CD4-positive, alpha-beta T cell treated with Interleukin-17A for 1 hour (primary cell): ENCODE measurements at regions not wholly inside any gene's neighbourhood (a gene's known extent, or its start where the extent isn't known, plus 50 kb on each side); places are given as distances from the start of the nearest gene placed in this dataset.

Source experiments
- DNase-seq: peaks from one replicate; pipeline ENCODE4 v3.0.0-alpha.2; 2020

DNA sequence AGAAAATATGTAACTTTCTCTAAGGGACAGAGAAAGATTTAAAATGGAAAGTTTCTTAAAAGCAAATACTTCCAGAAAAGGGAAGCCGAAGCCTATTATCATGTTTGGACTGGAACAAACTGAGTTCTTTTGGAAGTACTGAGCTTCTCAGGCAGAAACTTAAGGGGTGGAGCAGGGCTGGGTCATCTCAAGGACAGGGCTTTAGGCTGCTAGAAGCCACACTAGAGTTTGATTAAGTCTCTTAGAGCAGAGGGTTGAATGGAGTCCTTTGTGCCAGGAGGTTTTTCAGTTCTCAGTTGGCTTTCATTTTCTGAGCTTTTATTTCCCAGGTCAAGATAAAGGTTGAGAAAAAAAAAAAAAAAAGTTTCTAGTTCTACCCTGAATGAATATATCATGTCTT, 432.7 kb downstream of the SLITRK5 start:
- no peak for DNase-seq

DNA sequence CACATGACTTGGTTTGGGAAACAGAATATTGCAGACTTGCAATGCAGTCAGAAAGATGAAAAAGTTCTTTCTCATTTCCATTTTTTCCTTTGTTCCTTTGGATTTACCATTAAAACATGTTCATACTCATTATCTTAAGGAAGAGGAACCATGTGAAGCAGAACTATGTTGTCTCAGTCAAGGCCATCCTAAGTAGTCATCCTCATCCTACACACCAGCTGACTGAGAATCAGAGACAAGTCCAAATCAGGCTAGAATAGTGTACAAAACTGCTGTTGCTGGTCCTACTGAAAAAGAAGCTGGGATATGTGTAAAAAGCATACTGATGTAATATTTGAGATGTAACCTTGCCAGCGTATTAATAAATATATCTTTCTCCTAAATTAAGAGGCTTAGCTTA, 433.4 kb downstream of the SLITRK5 start:
- no peak for DNase-seq

DNA sequence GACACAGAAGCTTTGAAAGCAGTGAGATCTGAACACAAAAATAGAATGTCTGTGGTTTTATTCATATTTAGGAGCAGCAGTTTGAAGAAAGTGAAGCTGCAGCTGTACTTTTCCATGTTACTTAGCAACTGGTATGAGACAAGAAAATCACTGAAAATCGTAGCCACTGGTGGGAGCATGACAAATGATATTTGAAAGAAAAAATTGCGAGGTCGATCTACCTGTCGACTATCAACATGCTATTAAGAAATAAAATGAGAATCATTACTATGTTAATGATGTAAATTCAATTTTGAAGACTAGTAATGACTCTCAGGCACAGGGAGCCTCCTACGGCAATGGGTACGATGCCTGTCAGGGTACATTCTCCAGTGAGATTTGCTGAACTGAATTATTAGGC, 436.4 kb downstream of the SLITRK5 start:
- DNase-seq: no peak

DNA sequence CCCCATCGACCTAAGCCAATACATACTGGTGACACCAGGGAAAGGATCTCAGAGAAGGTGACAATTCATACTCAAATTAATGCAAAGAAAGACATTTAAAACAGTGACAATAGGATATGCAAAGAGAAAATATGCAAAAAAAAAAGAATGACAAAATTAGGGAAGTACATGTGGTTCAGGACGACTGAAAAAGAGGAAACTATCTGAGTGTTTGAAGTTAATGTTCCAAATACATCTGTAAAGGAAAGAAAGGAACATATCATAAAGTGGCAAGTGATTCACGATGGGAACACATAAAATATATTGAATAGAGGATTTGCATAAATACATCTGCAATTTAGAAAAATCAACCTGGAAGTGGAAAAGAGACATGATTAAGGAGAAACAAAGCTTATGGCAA, 441.4 kb downstream of the SLITRK5 start:
- no peak for DNase-seq

DNA sequence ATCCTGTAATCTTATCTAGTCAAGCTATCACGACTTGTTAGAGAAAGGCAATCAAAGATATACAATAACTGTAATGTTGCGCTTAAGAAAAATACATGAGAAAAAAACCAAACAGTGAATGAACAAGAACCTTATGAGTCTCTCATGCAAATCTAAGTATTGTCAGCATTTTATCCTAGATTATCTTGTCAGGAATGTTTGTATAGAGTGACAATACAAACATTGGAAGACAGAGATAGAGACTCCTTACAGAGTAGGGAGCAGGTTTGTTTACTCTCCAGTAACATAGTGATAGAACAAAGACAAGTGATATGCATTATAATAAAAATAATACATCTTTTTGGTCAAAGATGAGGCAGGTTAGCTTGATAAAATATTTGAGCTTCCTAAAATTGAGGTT, 444.8 kb downstream of the SLITRK5 start:
- DNase-seq: no peak

DNA sequence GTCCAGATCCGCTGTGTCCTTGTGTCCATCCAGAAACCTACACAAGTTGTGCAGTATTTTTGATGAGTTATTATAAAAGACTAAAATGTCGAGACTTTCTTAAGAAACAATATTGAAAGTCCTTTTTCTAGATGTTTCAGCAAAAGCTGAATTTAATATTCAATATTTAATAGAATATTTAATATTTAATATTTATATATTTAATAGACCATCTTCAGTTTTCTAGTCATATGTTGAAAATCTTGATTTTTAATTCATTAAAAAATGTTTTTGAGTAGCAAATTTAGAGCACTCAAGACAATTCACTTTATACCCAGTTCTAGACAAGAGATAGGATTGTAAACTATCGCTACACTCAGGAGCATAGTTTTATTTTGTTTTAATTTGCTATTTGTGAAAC, 447.8 kb downstream of the SLITRK5 start:
- no peak for DNase-seq

DNA sequence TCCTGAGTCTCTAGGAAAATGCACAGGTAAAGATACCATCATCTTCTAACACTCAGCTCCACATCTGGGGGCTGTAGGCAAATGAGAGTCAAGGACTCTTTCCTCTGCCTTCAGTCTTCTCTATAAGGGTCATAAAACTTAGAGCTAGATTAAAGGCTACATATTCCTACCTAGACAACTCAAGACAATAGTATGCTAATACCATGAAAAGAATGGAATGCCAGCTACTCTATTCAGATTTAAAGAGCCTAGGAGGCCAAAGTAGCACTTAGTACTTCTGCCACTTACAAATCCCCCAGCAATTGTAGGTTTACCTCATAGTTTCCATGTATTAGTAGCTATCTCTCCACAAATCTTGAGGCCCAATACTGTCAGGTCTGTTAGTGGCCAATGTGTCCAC, 453.0 kb downstream of the SLITRK5 start:
- no peak for DNase-seq

DNA sequence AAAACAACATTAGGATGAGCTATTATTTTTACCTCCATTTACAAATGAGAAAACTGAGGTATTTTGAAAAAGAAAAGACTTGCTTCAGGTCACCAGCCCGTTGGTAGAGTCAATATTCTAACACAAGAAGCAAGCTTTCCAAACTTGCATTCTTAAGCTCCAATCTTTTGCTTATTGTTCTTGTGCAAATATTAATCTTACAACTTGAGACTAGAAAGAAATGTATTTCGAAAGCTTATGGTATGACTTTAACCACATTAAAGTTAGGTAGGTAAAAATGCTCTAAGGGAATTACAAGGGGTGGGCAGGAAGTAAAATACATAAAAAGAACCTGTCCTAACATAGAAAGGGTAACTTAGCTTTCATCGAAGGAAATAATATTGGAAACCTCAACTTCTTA, 453.9 kb downstream of the SLITRK5 start:
- DNase-seq: no peak

DNA sequence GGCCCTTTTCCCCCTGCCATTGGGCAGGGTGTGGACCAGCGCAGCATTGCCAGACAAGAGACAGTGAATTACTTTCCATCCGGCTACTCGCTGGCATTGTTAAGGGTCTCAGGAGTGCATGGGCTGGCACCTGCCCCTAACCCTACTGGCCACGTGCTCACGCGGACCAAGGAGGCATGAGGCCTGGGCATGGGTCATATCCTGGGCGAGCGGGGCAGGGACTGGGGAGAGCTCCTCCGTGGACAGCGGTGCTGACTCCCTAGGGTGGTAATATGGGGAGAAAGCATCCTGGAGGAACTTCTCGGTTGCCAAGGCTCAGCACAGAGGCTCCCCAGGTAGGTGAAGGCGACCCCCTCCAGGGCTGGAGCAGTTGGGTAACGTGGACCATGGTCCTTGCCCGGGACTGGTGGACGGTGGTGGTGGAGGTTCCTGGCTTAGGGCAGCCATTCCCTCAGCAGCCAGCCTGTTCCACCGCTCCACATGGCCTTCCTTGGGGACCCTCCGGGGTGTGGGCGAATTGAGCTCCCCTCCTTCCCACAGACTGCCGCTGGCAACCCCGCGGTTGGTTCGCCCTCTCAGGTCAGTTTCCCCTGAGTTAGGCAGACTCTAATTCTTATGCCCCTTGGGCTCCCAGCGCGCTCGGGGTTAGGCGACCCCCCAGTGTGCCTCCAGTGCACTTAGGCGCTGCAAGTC, 465.1 kb downstream of the SLITRK5 start:
- no peak for DNase-seq

DNA sequence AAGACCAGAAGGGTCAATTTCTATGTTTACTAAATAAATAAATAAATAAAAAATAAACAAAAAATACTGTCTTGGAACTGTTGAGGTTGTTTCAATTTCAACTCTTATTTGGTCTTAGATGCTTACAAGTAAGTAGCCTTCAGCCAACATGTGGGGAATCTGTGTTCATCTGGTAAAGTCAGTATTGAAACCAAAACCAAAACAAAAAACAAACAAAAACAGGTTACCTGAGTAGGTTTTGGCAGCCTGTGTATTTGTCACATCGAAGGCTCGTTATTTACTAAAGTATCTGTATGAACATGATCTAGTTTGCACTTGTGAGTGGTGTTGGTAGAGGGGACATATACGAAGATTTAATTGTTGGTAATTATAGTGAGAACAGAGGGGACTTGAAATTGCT, 471.5 kb downstream of the SLITRK5 start:
- no peak for DNase-seq

DNA sequence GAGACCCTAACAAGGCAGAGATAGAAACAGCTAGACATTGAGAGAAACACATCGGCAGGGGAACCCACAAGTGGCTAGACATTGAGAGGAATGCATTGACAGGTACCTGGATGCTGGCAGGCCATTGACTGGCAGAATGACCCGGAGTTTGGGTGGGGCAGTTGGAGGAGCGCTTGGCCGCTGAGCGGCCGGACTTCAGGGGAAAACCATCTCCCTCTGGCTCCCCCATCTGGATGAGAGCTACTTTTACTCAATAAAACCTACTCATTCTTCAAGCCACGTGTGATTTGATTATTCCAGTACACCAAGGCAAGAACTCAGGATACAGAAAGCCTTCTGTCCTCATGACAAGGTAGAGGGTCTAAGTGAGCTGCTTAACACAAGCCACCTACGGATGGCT, 473.4 kb downstream of the SLITRK5 start:
- no peak for DNase-seq

DNA sequence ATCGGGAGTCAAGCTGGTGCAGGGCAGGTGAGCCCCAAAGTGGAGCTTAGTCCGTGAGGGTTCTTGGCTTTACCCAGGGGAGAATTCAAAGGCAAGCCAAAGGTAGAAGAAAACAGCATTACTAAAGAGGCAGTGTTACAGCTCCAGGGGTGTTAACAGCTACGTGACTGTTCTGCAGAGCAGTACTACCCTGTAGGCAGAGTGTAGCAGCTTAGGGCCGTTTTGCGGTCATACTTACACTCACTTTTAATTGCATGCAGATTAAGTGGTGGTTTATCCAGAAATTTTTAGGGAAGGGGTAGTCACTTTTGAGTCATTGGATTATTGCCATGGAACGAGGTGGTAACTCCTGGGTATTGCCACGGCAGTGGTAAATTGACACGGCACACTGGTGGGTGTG, 482.2 kb downstream of the SLITRK5 start:
- DNase-seq: no peak

DNA sequence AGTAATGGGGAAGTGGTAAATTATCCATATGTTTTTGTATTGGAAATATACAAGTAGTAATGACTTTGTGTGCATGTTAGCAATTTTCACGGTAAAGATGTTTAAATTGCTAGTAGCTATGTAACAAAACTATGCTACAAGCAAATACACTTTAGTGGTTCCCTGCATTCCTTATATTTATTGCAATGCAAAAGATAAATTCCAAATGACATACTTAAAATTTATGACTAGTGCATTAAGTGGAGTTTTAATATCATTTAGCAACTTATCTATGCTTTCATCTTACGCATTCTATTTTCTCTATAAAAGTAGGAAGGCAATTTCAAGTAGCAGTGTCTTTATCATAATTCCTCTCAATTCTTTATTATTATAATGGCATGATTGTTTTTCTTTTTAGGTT, 482.8 kb downstream of the SLITRK5 start:
- no peak for DNase-seq

DNA sequence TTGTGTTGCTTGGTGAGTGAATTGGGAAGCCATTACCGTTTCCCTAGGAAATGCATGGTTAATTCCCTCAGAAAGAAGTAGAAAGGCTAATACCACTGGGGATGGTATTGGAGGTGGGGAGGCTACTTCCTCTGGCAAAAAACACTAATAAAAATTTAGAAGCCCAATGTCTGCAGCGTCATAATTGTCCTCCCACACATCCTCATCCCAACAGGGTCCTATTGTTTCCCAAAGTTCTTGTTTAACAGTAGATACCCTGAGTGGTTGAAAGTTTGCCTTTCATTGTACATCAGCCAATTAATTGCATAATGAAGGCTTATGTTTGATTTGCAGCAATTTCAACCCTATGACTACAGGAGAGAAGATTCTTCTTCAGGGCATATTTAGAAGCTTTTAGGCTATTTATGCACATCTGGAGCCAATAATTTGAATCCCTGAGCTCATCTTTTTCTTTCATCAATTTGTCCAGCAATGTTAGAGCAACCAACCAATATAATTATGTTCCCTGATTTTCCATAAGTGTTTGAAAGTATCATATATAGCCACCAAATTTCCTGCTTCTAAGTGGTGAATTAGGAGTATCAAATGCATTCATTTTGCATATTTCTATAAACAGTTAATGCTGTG, 491.0 kb downstream of the SLITRK5 start:
- no peak for DNase-seq

DNA sequence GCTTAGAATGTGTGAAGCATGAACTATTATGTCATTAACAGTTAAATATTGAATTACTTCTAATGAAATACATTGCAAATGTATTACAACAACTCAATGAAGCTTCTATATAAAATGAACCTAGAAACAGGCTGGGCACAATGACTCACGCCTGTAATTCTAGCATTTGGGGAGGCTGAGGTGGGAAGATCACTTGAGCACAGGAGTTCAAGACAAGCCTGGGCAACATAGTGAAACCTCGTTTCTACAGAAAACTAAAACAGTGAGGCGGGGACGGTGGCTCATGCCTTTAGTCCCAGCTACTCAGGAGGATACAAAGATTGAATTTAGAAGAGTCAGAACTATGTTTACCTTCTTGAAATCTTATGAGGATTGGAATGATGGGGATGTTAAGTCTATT, 505.1 kb downstream of the SLITRK5 start:
- no peak for DNase-seq

DNA sequence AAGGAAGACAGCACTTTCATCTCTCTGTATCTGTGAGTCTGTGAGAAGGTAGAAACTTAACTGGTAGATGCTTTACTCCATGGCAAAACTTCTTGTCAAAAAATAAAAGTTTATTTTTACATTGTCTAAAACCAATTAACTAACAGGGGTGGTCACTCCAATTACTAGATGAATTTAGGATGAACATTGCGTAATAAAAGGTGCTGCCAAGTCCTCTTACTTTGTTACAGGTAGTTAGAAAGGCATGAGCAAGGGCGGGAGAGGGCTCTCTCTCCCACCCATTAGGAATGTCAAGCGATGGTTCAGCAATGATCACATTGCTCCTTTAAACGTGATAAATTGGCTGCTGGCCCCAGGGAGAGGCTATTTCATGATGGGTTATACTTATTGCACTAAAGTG, 512.3 kb downstream of the SLITRK5 start:
- DNase-seq: no peak

DNA sequence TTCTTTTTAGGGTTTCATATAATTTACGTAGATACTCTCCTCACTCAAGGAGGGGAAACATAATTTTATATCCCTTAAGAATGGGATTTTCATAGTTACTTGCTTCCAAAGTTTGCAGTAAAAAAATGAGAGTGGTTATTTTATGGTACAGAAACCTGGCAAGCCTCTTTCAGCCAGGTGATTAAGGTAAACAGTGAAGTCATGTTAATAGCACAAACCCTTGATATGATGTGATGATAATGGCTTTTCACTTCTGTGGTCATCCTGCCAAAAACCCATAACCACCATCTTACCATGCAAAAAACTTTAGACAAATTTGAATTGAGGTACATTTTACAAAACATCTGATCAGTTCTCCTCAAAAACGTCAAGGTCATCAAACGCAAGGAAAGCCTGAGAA, 517.8 kb downstream of the SLITRK5 start:
- DNase-seq: no peak

DNA sequence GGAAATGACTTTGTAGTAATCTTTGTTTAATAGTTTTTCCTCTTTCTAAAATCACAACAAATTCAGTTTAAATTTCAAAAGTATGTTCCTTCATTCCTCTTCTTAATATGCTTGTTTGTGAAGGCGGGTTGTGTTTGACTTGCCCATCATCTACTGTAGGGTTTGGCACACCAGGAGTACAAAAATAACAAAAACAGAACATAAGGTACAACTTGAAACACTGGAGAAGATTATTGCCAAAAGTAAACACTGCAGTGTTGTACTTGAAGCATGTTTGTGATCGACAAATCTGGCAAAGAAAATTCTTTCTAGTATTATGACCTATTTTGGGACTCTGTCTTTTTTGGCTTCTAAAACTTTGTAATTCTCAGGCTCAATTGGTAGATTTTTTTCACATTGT, 518.6 kb downstream of the SLITRK5 start:
- no peak for DNase-seq

DNA sequence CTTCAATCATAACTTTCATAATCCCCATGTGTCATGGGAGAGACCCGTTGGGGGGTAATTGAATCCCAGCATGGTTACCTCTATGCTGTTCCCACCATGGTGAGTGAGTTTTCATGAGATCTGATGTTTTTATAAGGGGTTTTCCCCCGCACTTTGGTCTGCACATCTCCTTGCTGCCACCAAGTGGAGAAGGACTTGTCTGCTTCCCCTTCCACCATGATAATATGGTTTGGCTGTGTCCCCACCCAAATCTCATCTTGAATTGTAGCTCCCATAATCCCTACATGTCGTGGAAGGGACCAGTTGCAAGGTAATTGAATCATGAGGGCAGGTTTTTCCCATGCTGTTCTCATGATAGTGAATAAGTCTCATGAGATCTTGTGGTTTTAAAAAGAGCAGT, 524.9 kb downstream of the SLITRK5 start:
- no peak for DNase-seq

DNA sequence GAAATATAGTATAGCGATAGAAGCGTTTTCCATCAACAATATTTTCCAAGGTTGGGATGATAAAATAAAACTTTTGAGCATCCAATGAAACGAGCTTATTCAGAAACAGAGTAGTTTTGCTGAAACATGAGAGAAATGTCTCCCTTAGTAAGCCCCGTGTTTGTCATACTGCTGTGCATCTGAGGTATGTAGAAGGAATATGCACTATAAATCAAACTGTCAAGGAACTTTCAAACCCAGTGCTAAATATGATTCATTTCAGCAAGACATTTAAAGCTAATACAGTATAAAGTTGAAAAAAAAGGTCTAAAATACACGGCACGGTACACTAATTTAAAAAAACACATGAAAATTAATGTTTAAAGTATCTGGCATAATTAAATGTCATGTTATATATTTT, 546.2 kb downstream of the SLITRK5 start:
- DNase-seq: no peak

DNA sequence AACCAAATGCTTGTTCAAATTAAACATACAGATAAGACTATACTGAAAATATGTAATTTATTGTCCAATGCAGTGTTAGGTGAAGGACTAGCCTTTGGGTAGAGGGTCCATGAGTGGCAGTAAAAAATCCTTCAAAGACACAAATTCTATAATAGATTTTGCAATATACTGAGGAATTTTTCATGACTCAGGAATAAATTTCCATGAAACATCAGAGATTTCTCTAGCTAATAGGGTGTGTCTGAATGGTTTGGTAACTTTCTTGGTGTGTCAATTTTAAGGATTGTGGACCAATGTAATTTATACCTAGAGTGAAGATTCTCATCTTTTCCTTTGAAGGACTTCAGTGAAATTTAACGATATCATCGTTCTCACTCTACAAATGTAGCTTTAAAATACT, 546.7 kb downstream of the SLITRK5 start:
- DNase-seq: no peak

DNA sequence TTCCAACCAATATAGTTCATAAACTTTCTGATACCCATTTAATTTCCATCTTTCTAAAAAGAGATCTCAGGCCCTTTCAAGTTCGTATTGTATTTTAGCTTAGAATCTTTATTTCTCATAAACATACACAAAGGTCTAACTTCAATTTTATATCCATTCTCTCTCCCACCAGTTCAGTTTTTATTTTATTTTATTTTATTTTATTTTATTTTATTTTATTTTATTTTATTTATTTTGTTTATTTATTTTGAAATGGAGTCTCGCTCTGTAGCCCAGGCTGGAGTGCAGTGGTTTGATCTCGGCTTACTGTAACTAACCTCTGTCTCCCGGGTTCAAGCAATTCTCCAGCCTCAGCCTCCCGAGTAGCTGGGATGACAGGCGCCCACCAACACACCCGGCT, 552.8 kb downstream of the SLITRK5 start:
- DNase-seq: no peak

DNA sequence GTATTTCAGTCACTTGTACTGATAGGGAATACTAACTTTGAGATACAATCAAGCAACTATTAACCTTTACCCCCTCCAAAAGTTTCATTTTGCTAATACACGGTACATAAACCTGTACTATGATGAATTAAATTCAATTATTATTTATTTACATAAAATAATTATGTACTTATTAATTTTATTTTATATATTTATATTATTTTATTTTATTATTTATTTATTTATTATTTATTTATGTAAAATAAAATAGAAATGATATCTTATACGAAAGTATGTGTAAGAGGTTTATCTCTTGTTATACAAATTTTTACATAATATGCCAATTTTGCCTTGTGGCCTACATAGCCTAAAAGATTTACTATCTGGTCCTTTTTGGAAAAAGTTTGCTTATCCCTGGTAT, 564.3 kb downstream of the SLITRK5 start:
- no peak for DNase-seq

DNA sequence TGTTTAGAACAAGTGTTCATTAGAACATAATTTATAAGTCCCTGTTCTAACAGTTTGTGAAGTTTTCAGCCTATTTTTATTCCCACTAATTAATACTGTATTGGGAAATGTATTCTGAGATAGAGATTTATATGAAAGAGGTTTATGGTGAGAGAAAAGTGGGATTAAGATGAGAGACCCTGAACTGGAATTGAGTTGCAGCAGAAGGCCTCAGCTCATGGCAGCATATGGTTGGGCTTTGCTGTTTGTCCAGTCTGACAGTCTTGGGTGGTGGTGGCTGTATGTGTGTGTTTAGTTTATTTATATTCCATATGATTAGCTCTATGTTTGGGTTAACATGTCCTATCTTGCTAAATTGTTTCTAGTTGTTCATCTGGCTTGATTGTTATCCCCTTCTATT, 575.1 kb downstream of the SLITRK5 start:
- DNase-seq: no peak

DNA sequence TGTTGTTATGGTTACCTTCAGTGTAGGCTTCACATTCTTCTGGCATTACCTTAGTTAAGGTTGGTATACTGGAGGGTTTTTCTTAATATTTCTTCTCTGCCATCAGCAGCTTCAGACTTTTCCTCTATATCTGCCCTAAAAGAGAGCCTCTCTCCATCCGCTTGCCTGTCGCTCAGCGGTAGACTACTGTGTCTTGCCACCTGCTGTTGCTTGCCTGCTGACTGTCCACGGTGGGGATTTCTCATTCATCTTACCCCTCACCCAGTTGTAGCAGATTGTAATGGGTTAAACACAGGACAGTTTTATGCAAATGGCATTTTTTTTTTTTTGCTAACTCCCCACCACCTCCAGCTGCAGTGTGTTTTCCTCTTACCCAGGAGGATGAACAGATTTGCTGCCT, 577.2 kb downstream of the SLITRK5 start:
- no peak for DNase-seq
